T-helper 1 cell (primary cell): ENCODE measurements at regions not wholly inside any gene's neighbourhood (a gene's known extent, or its start where the extent isn't known, plus 50 kb on each side); places are given as distances from the start of the nearest gene placed in this dataset.

ENCODE experiments used
- DNase-seq, 5 donors: peaks; one replicate each; pipeline ENCODE4 v3.0.0-alpha.2; 2012 to 2020

- no peak for DNase-seq
Measured at GRCh38 chr3:124451630-124452317, 278.5 kb upstream of the UMPS start.

GRCh38 chr3:124453189-124453588 is 277.1 kb upstream of the UMPS start:
- DNase-seq = no peak

GRCh38 chr3:124455891-124456290 is 274.4 kb upstream of the UMPS start:
- no peak for DNase-seq

GRCh38 chr3:124456506-124456905 is 273.7 kb upstream of the UMPS start:
- DNase-seq = no peak

GRCh38 chr3:124459678-124460077 is 270.6 kb upstream of the UMPS start:
- no peak for DNase-seq

- no peak for DNase-seq
Measured at GRCh38 chr3:124461126-124461525, 269.1 kb upstream of the UMPS start.

- DNase-seq = no peak
Measured at GRCh38 chr3:124461838-124462632, 268.2 kb upstream of the UMPS start.

GRCh38 chr3:124463234-124463633 is 267.0 kb upstream of the UMPS start:
- DNase-seq = no peak

GRCh38 chr3:124467980-124468902 is 262.0 kb upstream of the UMPS start:
- DNase-seq = peak in 1 of 5 donors; percentile 8

GRCh38 chr3:124469555-124469954 is 260.7 kb upstream of the UMPS start:
- no peak for DNase-seq

GRCh38 chr3:124478830-124479229 is 251.4 kb upstream of the UMPS start:
- DNase-seq = no peak

- no peak for DNase-seq
Measured at GRCh38 chr3:124483915-124484470, 246.3 kb upstream of the UMPS start.

- no peak for DNase-seq
Measured at GRCh38 chr3:124486324-124486723, 243.9 kb upstream of the UMPS start.

- no peak for DNase-seq
Measured at GRCh38 chr3:124489506-124489905, 240.7 kb upstream of the UMPS start.

GRCh38 chr3:124491098-124491497 is 239.2 kb upstream of the UMPS start:
- no peak for DNase-seq

- no peak for DNase-seq
Measured at GRCh38 chr3:124491875-124492274, 238.4 kb upstream of the UMPS start.

GRCh38 chr3:124492824-124493223 is 237.4 kb upstream of the UMPS start:
- no peak for DNase-seq

GRCh38 chr3:124496061-124496460 is 234.2 kb upstream of the UMPS start:
- no peak for DNase-seq

- no peak for DNase-seq
Measured at GRCh38 chr3:124497487-124497886, 232.8 kb upstream of the UMPS start.

GRCh38 chr3:124498891-124499290 is 231.4 kb upstream of the UMPS start:
- DNase-seq = no peak

- no peak for DNase-seq
Measured at GRCh38 chr3:124504332-124505059, 225.8 kb upstream of the UMPS start.

GRCh38 chr3:124509884-124510283 is 220.4 kb upstream of the UMPS start:
- no peak for DNase-seq
